GM21786 (cell line): ENCODE measurements at regions not wholly inside any gene's neighbourhood (a gene's known extent, or its start where the extent isn't known, plus 50 kb on each side); places are given as distances from the start of the nearest gene placed in this dataset.

Experiments used
- ATAC-seq: cut with Tn5 transposase; IDR thresholded peaks from one replicate; pipeline ENCODE4 v1.9.1; 2021; ENCODE audit not compliant: unreplicated experiment

DNA sequence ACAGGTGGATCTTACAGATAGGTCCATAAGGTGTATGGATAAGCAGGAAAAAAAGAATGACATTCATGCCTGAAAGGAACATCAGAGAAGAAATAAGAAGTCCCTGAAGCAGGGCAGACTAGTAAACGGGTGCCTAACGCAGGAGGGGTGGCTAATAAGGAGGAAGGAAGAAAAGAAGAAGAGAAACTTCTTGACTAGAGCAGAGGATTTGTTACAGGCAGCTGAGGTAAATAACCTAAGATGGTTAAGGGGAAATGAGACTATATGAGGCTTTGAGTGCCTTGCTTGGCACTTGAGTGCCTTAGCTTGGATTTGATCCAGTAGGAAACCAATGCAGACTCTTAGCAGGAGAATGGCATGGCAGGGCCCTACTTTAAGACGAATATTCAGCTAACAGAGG, 313.5 kb upstream of the PDE4D start:
- peak; percentile 98 for ATAC-seq

DNA sequence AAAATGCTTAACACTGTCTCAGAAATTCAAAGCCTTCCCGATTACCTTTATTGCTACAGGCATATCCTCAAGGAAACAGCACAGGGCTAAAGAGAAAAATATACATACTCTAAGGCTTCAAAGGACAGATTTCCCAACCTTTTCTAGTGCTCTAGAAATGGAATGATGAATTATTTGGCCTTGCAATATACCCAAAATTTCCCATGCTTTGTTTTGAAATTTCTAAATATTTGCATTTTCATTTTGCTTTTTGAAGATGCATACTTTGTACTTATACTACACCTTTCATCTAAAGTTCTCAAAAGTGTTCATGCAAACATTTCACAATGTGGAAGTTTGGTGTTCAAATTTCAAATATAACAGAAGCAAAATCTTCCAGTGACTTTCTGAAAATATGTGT, 312.7 kb upstream of the PDE4D start:
- ATAC-seq: no peak

DNA sequence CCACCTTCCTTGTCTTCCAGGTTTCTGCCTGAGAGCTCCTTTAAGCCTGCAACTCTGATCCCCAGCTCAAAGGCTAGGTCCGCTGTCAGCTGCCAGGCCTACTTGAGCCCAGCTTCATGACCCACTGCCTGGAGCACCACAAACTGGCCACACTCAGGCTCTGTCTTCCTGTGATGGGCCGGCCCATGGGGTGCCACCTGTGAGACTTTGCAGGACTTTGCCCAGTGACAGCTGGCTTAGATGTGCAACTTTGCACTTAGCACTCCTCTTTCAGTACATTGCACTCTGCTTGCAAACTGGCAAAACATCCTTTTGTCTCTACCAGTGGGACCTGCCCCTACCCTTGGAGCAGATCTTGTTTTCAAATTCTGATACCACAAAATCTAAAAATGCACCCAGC, 311.5 kb upstream of the PDE4D start:
- no peak for ATAC-seq

GRCh38 chr5:60196385-60197113, 303.0 kb upstream of the PDE4D start:
- no peak for ATAC-seq

- no peak for ATAC-seq
Measured at GRCh38 chr5:60195551-60195950, 302.0 kb upstream of the PDE4D start.

GRCh38 chr5:60195083-60195482, 301.6 kb upstream of the PDE4D start:
- no peak for ATAC-seq

- no peak for ATAC-seq
Measured at GRCh38 chr5:60185231-60186099, 291.9 kb upstream of the PDE4D start.

DNA sequence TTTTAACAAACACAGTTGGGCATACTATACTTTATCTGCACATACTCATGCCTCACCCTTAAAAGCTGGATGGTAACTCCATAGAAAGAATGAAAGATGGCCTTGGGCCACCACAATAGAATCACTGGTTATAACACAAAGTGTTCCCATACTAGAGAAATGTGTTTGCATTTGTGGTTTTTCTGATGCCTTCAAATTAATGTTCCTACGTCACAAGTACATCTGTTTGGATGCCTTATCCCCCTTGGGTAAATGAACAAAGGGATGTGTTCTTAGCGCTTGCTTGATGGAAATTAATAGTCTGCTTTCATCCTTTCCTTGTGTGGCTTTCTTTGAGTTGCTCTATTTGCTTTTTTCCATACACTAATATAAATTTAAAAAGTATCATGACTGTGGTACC, 291.1 kb upstream of the PDE4D start:
- no peak for ATAC-seq

DNA sequence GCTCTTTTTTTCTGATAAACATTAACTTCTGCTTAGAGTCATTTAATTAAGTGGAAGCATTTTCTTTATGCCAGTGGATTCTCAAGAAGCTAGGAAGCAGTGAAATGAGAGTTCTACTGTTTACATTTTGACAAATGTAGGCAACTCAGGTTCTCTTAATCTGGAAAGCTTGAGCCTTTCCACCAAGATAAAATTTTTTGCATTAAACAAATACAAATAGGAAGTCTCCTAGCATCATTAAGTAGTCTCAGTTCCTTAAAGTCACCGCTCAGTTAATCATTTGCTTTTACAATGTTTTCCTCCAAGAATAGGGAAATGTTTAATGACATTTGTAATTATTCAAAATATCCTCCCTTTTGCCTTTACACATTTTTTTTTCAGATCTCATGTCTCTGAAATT, 290.4 kb upstream of the PDE4D start:
- ATAC-seq: no peak

- ATAC-seq: no peak
Measured at GRCh38 chr5:60178101-60178500, 284.6 kb upstream of the PDE4D start.

DNA sequence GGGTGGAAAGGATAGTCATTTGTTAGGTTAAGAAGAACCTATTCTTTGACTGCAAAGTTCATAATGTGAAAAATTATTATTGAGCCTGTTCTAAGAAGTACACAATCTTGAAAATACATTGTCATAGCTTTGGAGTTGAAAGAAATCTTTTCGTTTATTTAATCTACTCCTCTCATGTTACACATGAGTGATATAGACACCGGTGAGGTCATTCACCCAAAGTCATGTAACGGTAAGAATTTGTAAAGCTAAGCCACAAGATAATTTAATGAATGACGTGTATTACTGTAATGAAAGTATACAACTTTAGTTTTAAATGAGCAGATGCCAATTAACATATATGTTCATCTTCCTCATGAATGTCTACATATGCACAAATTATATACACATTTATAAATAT, 284.1 kb upstream of the PDE4D start:
- no peak for ATAC-seq

GRCh38 chr5:60173667-60174066, 280.1 kb upstream of the PDE4D start:
- ATAC-seq: no peak

DNA sequence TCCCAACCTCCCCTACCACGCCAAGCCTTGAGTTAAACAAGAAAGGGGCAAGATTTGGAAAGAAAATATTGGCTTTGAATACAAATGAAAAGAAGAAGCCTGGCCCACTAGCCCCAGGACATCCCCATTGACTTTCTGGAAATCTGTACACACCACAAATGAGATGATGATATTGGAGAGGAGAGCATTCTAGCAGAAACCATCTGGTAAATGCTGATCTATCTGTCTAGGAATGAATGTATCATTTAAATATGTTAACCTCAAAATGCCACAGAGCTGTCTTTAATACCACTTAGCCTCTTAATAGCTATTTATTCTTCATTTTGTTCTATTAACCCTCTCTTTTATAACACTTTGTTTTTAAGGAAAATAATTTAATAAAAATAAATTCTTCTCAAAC, 270.2 kb upstream of the PDE4D start:
- no peak for ATAC-seq

GRCh38 chr5:60162441-60162840, 268.9 kb upstream of the PDE4D start:
- no peak for ATAC-seq

DNA sequence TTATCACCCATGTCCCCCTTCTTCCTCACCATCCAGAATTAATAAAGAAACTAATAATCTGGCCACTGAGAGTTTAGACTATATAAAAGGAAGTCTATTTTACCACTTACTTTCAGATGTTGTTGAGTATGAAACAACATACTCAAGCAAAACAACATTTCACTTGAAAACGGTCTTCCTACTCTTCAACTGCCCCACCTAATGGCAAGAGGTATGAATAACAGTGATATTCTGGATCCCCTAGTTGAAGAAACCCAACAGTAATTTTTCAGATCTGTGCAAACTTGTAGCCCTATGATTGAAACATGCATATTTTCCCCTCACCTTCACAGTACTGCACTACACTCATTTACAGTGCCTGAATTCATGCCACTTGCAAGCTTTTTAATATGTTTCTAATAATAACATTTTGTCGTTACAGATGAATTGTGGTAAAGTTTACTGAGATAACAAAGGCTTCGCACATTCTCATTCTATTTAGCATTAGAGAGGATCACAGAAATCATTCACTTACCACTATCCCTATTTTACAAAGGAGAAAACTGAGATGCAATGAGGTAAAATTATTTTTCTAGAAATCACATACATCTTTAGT, 267.9 kb upstream of the PDE4D start:
- ATAC-seq: peak; percentile 64

DNA sequence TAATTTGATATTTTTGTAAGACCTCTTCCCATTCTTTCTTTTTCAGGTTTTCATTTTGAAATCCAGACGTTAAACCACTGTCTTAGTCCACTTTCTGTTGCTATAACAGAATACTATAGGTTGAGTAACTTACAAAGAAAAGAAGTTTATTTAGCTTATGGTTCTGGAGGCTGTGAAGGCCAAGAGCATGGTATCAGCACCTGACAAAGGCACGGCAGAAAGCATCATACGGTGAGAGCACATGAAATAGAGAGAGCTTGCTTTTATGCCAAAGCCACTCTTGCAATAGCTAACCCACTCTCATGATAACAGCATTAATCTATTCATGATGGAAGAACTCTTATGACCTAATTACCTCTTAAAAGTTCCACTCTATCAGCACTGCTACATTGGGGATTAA, 255.6 kb upstream of the PDE4D start:
- ATAC-seq: no peak

- ATAC-seq: no peak
Measured at GRCh38 chr5:60148366-60148765, 254.8 kb upstream of the PDE4D start.

DNA sequence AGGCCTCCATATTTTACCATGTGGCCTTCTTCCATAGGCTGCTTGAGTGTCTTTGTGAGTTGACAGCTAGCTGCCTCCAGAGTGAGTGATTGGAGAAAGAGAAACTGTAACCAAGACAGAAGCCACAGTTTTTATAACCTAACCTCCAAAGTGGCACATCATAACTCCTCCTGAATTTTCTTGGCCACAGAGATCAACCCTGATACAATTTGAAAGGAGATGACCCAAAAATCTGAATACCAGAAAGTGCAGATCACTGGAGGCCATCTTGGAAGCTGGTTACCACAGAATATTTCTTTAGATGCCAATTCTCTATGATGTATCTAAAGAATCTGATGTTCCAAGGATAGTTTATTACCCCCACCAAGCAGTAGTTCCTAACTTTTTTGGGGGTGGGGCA, 254.3 kb upstream of the PDE4D start:
- ATAC-seq: no peak

DNA sequence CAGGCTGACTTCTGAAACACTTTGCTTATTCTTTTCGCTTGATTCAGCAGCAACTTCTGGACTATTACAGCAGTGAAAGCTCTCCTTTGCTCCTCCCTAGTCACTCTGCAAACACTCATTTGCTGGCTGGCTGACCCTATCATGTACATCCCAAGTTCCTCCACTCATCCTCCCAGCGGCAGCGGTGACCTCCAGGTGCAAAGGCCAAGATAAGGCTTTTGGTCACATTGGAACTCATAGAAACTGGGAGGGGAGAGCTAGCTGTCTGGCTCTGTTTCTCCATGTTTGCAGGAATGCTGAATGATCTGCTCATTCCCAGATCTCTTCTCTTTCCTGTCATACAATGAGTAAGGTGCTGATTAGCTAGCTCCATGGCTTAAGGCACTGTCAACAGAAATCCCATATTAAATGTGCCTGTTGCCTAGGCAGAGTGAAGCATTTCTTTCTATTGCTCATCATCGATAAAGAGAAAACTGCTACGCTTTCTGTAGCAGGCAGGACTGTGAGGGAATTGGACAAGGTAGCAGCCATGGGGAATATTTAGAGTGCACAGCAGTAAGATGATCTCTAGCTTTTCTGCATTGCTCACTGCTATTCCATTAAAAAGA, 250.5 kb upstream of the PDE4D start:
- no peak for ATAC-seq

GRCh38 chr5:60141119-60141518, 247.6 kb upstream of the PDE4D start:
- no peak for ATAC-seq

DNA sequence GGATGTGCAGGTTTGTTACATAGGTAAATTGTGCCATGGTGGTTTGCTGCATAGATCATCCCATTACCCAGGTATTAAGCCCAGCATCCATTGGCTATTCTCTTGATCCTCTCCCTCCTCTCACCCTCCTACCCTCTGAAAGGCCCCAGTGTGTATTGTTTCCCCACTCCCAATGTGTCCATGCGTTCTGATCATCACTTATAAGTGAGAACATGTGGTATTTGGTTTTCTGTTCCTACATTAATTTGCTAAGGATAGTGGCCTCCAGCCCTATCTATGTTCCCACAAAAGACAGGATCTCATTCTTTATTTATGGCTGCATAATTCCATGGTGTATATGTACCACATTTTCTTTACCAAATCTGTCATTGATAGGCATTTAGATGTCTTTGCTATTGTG, 243.3 kb upstream of the PDE4D start:
- no peak for ATAC-seq

DNA sequence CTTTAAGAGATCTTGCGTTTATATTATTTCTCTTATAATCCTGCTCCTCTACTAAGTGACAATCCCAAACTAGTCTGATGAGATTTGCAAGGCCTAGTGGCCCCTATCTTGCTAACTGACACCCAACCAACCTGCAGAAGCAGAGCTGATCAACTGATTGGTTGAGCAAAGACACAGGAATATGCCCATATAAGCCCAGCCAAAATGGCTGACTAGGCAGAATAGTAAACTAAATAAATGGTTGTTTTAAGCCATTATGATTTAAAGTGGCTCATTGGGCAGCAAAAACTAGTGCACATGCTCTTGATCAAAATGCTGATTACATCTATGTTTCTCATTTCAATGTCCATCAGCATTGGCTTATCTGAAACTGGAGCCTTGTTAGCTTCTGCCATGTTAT, 238.0 kb upstream of the PDE4D start:
- no peak for ATAC-seq
